ENCODE measurements at regions not wholly inside any gene's neighbourhood (a gene's known extent, or its start where the extent isn't known, plus 50 kb on each side); places are given as distances from the start of the nearest gene placed in this dataset.

- TF ChIP-seq, protein P1, sequence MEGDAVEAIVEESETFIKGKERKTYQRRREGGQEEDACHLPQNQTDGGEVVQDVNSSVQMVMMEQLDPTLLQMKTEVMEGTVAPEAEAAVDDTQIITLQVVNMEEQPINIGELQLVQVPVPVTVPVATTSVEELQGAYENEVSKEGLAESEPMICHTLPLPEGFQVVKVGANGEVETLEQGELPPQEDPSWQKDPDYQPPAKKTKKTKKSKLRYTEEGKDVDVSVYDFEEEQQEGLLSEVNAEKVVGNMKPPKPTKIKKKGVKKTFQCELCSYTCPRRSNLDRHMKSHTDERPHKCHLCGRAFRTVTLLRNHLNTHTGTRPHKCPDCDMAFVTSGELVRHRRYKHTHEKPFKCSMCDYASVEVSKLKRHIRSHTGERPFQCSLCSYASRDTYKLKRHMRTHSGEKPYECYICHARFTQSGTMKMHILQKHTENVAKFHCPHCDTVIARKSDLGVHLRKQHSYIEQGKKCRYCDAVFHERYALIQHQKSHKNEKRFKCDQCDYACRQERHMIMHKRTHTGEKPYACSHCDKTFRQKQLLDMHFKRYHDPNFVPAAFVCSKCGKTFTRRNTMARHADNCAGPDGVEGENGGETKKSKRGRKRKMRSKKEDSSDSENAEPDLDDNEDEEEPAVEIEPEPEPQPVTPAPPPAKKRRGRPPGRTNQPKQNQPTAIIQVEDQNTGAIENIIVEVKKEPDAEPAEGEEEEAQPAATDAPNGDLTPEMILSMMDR (IDR thresholded peaks at IDR 0.05), result no peak
- no peak for TF ChIP-seq EP300 (IDR thresholded peaks at IDR 0.05)
- no peak for TF ChIP-seq POLR2A (IDR thresholded peaks at IDR 0.05)
These were observed 346.5 kb upstream of the FMR1 start for GRCh38 chrX:147565237-147565636.

All from ovary (tissue), 3 donors.